ENCODE measurements at regions not wholly inside any gene's neighbourhood (a gene's known extent, or its start where the extent isn't known, plus 50 kb on each side); places are given as distances from the start of the nearest gene placed in this dataset.

- intact Hi-C loops (cut with micrococcal nuclease; ENCODE audit: unreplicated experiment) (no loop called here), in situ Hi-C loops (cut with HindIII; ENCODE audit: low pct_unique_long_range_greater_than_20kb, low sequenced_read_pairs) (no loop called here)
- Histone ChIP-seq H3K4me1 (ENCODE audit: control insufficient read depth, insufficient read depth, low read length) (no peaks in the 10 kb centered on the region), H3K27me3 (ENCODE audit: control insufficient read depth, insufficient read depth, low read length) (no peaks in the 10 kb centered on the region), H3K4me3 (ENCODE audit: low read depth in 2 of 2, low read length in 2 of 2) (no peak overlapping the region), H3K36me3 (ENCODE audit: control insufficient read depth, insufficient read depth, low read length) (no peaks in the 10 kb centered on the region), H3K27ac (ENCODE audit: low read length) (no peak overlapping the region), H3K9me3 (ENCODE audit: control insufficient read depth, insufficient read depth, low read depth, low read length) (no peaks in the 10 kb centered on the region)
- no peak for DNase-seq (ENCODE audit: low read depth, low spot score)
- POLR2A ChIA-PET = no interaction called here
- no TSS peak for BruUV-seq (replicated peaks)
- ATAC-seq = no peak
- TF ChIP-seq POLR2AphosphoS5 (IDR thresholded peaks at IDR 0.05; ENCODE audit: low read depth, low read length) (no peak), CTCF (IDR thresholded peaks at IDR 0.05) (no peak), REST (IDR thresholded peaks at IDR 0.05; ENCODE audit: insufficient read depth in 1 of 2, low read depth in 2 of 2, low read length in 1 of 2) (no peak), SIN3A (IDR thresholded peaks at IDR 0.05; ENCODE audit: borderline replicate concordance, insufficient read depth, low read depth, low read length) (no peak), TCF7L2 (IDR thresholded peaks at IDR 0.05; ENCODE audit: low read depth, low read length) (no peak)
- CTCF ChIA-PET = no interaction called here
Observed at GRCh38 chr2:146433116-146433875, 1411.5 kb upstream of the ACVR2A start.

GRCh38 chr2:146429366-146429765 is 1415.5 kb upstream of the ACVR2A start:
- ATAC-seq (no peak), DNase-seq (ENCODE audit: low read depth, low spot score) (no peak)
- ChIA-PET CTCF (no interaction called here), POLR2A (no interaction called here)
- H3K4me1 ChIP-seq (ENCODE audit: control insufficient read depth, insufficient read depth, low read length) = no peaks in the 10 kb centered on the region
- no peak overlapping the region for H3K4me3 ChIP-seq (ENCODE audit: low read depth in 2 of 2, low read length in 2 of 2)
- TF ChIP-seq POLR2AphosphoS5 (IDR thresholded peaks at IDR 0.05; ENCODE audit: low read depth, low read length) (no peak), SIN3A (IDR thresholded peaks at IDR 0.05; ENCODE audit: borderline replicate concordance, insufficient read depth, low read depth, low read length) (no peak)
- intact Hi-C loops (cut with micrococcal nuclease; ENCODE audit: unreplicated experiment) (no loop called here), in situ Hi-C loops (cut with HindIII; ENCODE audit: low pct_unique_long_range_greater_than_20kb, low sequenced_read_pairs) (no loop called here)
- BruUV-seq (replicated peaks) = no TSS peak
- H3K27ac ChIP-seq (ENCODE audit: low read length) = no peak overlapping the region
- H3K36me3 ChIP-seq (ENCODE audit: control insufficient read depth, insufficient read depth, low read length) = no peaks in the 10 kb centered on the region
- no peaks in the 10 kb centered on the region for H3K9me3 ChIP-seq (ENCODE audit: control insufficient read depth, insufficient read depth, low read depth, low read length)
- no peaks in the 10 kb centered on the region for H3K27me3 ChIP-seq (ENCODE audit: control insufficient read depth, insufficient read depth, low read length)

- ChIA-PET CTCF (no interaction called here), POLR2A (no interaction called here)
- no peak for ATAC-seq
- Histone ChIP-seq H3K36me3 (ENCODE audit: control insufficient read depth, insufficient read depth, low read length) (no peaks in the 10 kb centered on the region; the same call in 1 of the 2 replicates), H3K9me3 (ENCODE audit: control insufficient read depth, insufficient read depth, low read depth, low read length) (no peaks in the 10 kb centered on the region), H3K27me3 (ENCODE audit: control insufficient read depth, insufficient read depth, low read length) (no peaks in the 10 kb centered on the region), H3K27ac (ENCODE audit: low read length) (no peak overlapping the region), H3K4me3 (ENCODE audit: low read depth in 2 of 2, low read length in 2 of 2) (no peak overlapping the region), H3K4me1 (ENCODE audit: control insufficient read depth, insufficient read depth, low read length) (no peaks in the 10 kb centered on the region)
- in situ Hi-C loops (cut with HindIII; ENCODE audit: low pct_unique_long_range_greater_than_20kb, low sequenced_read_pairs) (no loop called here), intact Hi-C loops (cut with micrococcal nuclease; ENCODE audit: unreplicated experiment) (no loop called here)
- TF ChIP-seq SIN3A (IDR thresholded peaks at IDR 0.05; ENCODE audit: borderline replicate concordance, insufficient read depth, low read depth, low read length) = no peak
- TF ChIP-seq CTCF (IDR thresholded peaks at IDR 0.05) = no peak
- TF ChIP-seq REST (IDR thresholded peaks at IDR 0.05; ENCODE audit: insufficient read depth in 1 of 2, low read depth in 2 of 2, low read length in 1 of 2) = no peak
- TF ChIP-seq TCF7L2 (IDR thresholded peaks at IDR 0.05; ENCODE audit: low read depth, low read length) = no peak
- TF ChIP-seq POLR2AphosphoS5 (IDR thresholded peaks at IDR 0.05; ENCODE audit: low read depth, low read length) = no peak
- BruUV-seq (replicated peaks) = no TSS peak
- DNase-seq (ENCODE audit: low read depth, low spot score) = no peak
Observed at GRCh38 chr2:146417942-146418341, 1426.9 kb upstream of the ACVR2A start.
